RPMI7951 (cell line): ENCODE measurements at regions not wholly inside any gene's neighbourhood (a gene's known extent, or its start where the extent isn't known, plus 50 kb on each side); places are given as distances from the start of the nearest gene placed in this dataset.

Experiments used
- DNase-seq: peaks from one replicate; pipeline ENCODE4 v3.0.0-alpha.2; 2012; ENCODE audit warnings: low read depth

GRCh38 chr9:111195766-111196165 lies 134.3 kb downstream of the OR2K2 start:
- no peak for DNase-seq

- DNase-seq: no peak
Observed at GRCh38 chr9:111193095-111193494, 136.9 kb downstream of the OR2K2 start.

- no peak for DNase-seq
Observed at GRCh38 chr9:111192650-111193049, 137.4 kb downstream of the OR2K2 start.

- DNase-seq: no peak
Observed at GRCh38 chr9:111190347-111190746, 139.7 kb downstream of the OR2K2 start.

- DNase-seq: no peak
Observed at GRCh38 chr9:111187376-111187775, 142.6 kb downstream of the OR2K2 start.

- DNase-seq: no peak
Observed at GRCh38 chr9:111186021-111186530, 143.9 kb downstream of the OR2K2 start.

GRCh38 chr9:111180811-111181210 lies 142.5 kb upstream of the LPAR1 start:
- DNase-seq: no peak

GRCh38 chr9:111179577-111179976 lies 141.3 kb upstream of the LPAR1 start:
- peak; percentile 90 for DNase-seq

GRCh38 chr9:111178331-111179055 lies 140.2 kb upstream of the LPAR1 start:
- peak; percentile 90 for DNase-seq

- DNase-seq: no peak
Observed at GRCh38 chr9:111176511-111176910, 138.2 kb upstream of the LPAR1 start.

GRCh38 chr9:111175350-111175749 lies 137.1 kb upstream of the LPAR1 start:
- DNase-seq: no peak

GRCh38 chr9:111167341-111167740 lies 129.1 kb upstream of the LPAR1 start:
- DNase-seq: no peak

- no peak for DNase-seq
Observed at GRCh38 chr9:111163716-111164389, 125.6 kb upstream of the LPAR1 start.

- DNase-seq: no peak
Observed at GRCh38 chr9:111162026-111162425, 123.8 kb upstream of the LPAR1 start.

- peak; percentile 78 for DNase-seq
Observed at GRCh38 chr9:111161015-111161415, 122.7 kb upstream of the LPAR1 start.

GRCh38 chr9:111158999-111159398 lies 120.7 kb upstream of the LPAR1 start:
- DNase-seq: no peak

GRCh38 chr9:111158363-111158762 lies 120.1 kb upstream of the LPAR1 start:
- peak; percentile 85 for DNase-seq

GRCh38 chr9:111154081-111154562 lies 115.9 kb upstream of the LPAR1 start:
- DNase-seq: peak; percentile 73

GRCh38 chr9:111152614-111153406 lies 114.5 kb upstream of the LPAR1 start:
- no peak for DNase-seq

GRCh38 chr9:111151537-111151936 lies 113.3 kb upstream of the LPAR1 start:
- peak; percentile 27 for DNase-seq

GRCh38 chr9:111150181-111150580 lies 111.9 kb upstream of the LPAR1 start:
- DNase-seq: no peak
